ENCODE measurements at regions not wholly inside any gene's neighbourhood (a gene's known extent, or its start where the extent isn't known, plus 50 kb on each side); places are given as distances from the start of the nearest gene placed in this dataset.

GRCh38 chr14:99329711-99330315, 57.8 kb upstream of the BCL11B start:
- Histone ChIP-seq H4K5ac (ENCODE audit: insufficient read length, low read depth, low read length) (no peak overlapping the region), H3K79me2 (ENCODE audit: control insufficient read depth in 1 of 2, insufficient read depth in 2 of 2, low read length in 2 of 2) (no peaks in the 10 kb centered on the region), H3K4ac (replicated peaks; ENCODE audit: insufficient read length, low read depth, low read length) (no peak overlapping the region), H3K9me3 (ENCODE audit: insufficient read depth in 2 of 2, low read depth in 1 of 2, low read length in 1 of 2) (no peaks in the 10 kb centered on the region; a peak in 1 of 4 replicates), H3K36me3 (ENCODE audit: control insufficient read depth in 2 of 4, insufficient read depth in 4 of 4, low read length in 3 of 4) (no peaks in the 10 kb centered on the region), H4K91ac (replicated peaks; ENCODE audit: insufficient read length, low read length) (no peak overlapping the region), H2BK20ac (ENCODE audit: low read length) (no peak overlapping the region), H3K23me2 (ENCODE audit: low read depth, low read length) (peaks cover 2% of the 10 kb centered on the region; the same call in 1 of the 2 replicates), H3K4me3 (ENCODE audit: extremely low read depth in 1 of 4, insufficient read depth in 2 of 4, low read depth in 3 of 4, low read length in 4 of 4) (no peak overlapping the region), H2AFZ (ENCODE audit: low read length) (no peak overlapping the region), H2BK12ac (ENCODE audit: low read depth, low read length) (peak overlapping the region; percentile 80; the same call in 1 of the 2 replicates), H2BK15ac (ENCODE audit: low read length) (0 out of 2 replicates have a peak overlapping the region, but pooled peaks have one; percentile 81), H3K56ac (replicated peaks; ENCODE audit: insufficient read length, low read depth, low read length) (no peak overlapping the region), H2BK120ac (replicated peaks; ENCODE audit: low read depth, low read length) (no peak overlapping the region), H3K9ac (replicated peaks in 1 of 4; ENCODE audit: extremely low read depth in 1 of 4, low read depth in 3 of 4, low read length in 3 of 4) (no peak overlapping the region), H3K14ac (ENCODE audit: insufficient read length) (no peak overlapping the region), H2BK5ac (ENCODE audit: low read depth, low read length) (no peak overlapping the region; the same call in 1 of the 2 replicates), H3K27ac (ENCODE audit: low read depth, low read length) (no peak overlapping the region), H3K27me3 (replicated peaks in 1 of 4; ENCODE audit: control insufficient read depth in 3 of 4, extremely low read depth in 1 of 4, insufficient read depth in 3 of 4, low read length in 3 of 4) (no peaks in the 10 kb centered on the region), H4K20me1 (replicated peaks in 1 of 2; ENCODE audit: control insufficient read depth in 1 of 2, insufficient read depth in 2 of 2, low read length in 2 of 2) (no peaks in the 10 kb centered on the region), H3K4me2 (ENCODE audit: insufficient read depth in 1 of 2, low read depth in 2 of 2, low read length in 2 of 2) (no peak overlapping the region), H3K79me1 (ENCODE audit: low read depth, low read length) (no peaks in the 10 kb centered on the region), H3K4me1 (replicated peaks in 1 of 4; ENCODE audit: control insufficient read depth in 3 of 4, insufficient read depth in 4 of 4, low read length in 3 of 4) (no peaks in the 10 kb centered on the region; a peak in 1 of 7 replicates), H3K23ac (ENCODE audit: insufficient read length) (no peak overlapping the region), H2AK5ac (ENCODE audit: low read depth, low read length) (no peak overlapping the region), H3K18ac (ENCODE audit: extremely low read depth, low read length) (no peak overlapping the region), H4K8ac (ENCODE audit: extremely low read depth, insufficient read depth, low read length) (no peak overlapping the region)
- POLR2A ChIA-PET (ENCODE audit: partially characterized antibody) = no interaction called here
- WGBS, 2 experiments (ENCODE audit: extremely low coverage in 1 of 2, insufficient coverage in 1 of 2, insufficient read length in 1 of 2, insufficient replicate concordance in 2 of 2, low coverage in 1 of 2, low lambda C conversion rate in 2 of 2, missing lambda C conversion rate in 1 of 2) = 76% methylated on average over 10 of the region's 10 CpGs; no CpG with 5 or more reads in 1 of the 2 experiments
- FAIRE-seq (no peak), DNase-seq (ENCODE audit: low read depth in 1 of 2, low spot score in 2 of 2) (no peak)
- CTCF ChIA-PET (ENCODE audit: partially characterized antibody) = interaction anchor here (1.3 to 2.1 kb wide), 2 partner anchors 10 to 11 kb away, joined by 3 to 11 read pairs; no protein-coding TSS in a partner anchor
- TF ChIP-seq ASH2L (IDR thresholded peaks at IDR 0.05; ENCODE audit: low read length) = no peak
- no peak for TF ChIP-seq POU5F1 (IDR thresholded peaks at IDR 0.05; ENCODE audit: low read depth, low read length)
- TF ChIP-seq CHD2 (IDR thresholded peaks at IDR 0.05; ENCODE audit: low read length) = no peak
- TF ChIP-seq, protein P1, sequence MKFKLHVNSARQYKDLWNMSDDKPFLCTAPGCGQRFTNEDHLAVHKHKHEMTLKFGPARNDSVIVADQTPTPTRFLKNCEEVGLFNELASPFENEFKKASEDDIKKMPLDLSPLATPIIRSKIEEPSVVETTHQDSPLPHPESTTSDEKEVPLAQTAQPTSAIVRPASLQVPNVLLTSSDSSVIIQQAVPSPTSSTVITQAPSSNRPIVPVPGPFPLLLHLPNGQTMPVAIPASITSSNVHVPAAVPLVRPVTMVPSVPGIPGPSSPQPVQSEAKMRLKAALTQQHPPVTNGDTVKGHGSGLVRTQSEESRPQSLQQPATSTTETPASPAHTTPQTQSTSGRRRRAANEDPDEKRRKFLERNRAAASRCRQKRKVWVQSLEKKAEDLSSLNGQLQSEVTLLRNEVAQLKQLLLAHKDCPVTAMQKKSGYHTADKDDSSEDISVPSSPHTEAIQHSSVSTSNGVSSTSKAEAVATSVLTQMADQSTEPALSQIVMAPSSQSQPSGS (IDR thresholded peaks at IDR 0.05; ENCODE audit: low read length) = no peak
- TF ChIP-seq PHF8 (conservative IDR thresholded peaks at IDR 0.05; ENCODE audit: low read depth, low read length) = no peak
- TF ChIP-seq EZH2 (IDR thresholded peaks at IDR 0.05; ENCODE audit: low read depth, low read length, severe bottlenecking) = no peak
- TF ChIP-seq RFX5 (IDR thresholded peaks at IDR 0.05; ENCODE audit: borderline replicate concordance, low read depth, low read length) = no peak
- TF ChIP-seq E2F6 (IDR thresholded peaks at IDR 0.05) = no peak
- no peak for TF ChIP-seq BACH1 (IDR thresholded peaks at IDR 0.05; ENCODE audit: low read length)
- TF ChIP-seq GTF2F1 (IDR thresholded peaks at IDR 0.05; ENCODE audit: borderline replicate concordance, low read depth, low read length) = no peak
- no peak for TF ChIP-seq TAF7 (optimal IDR thresholded peaks at IDR 0.05; ENCODE audit: borderline replicate concordance, low read depth, low read length)
- TF ChIP-seq POLR2AphosphoS5 (IDR thresholded peaks at IDR 0.05; ENCODE audit: low read depth, low read length) = no peak
